Hepatocyte (in vitro differentiated cells): ENCODE measurements at regions not wholly inside any gene's neighbourhood (a gene's known extent, or its start where the extent isn't known, plus 50 kb on each side); places are given as distances from the start of the nearest gene placed in this dataset.
A peak's percentile ranks its signal among the peaks of the same experiment; 100 is the strongest.

Experiments
- DNase-seq: peaks from one replicate; pipeline ENCODE4 v3.0.0-alpha.2; 2016; ENCODE audit warnings: low spot score
- H2AFZ ChIP-seq: fragments of 200-600 bp; sonication (generic); 2 replicates; pipeline ENCODE4 v1.6.0; 2016; ENCODE audit warnings: antibody characterized with exemption, mild to moderate bottlenecking
- H3K27ac ChIP-seq: fragments of 200-600 bp; sonication (generic); 2 replicates; pipeline ENCODE4 v1.5.1; 2016; ENCODE audit warnings: mild to moderate bottlenecking
- H3K27me3 ChIP-seq: fragments of 200-600 bp; sonication (generic); 2 replicates; pipeline ENCODE4 v1.6.1; 2016
- H3K36me3 ChIP-seq: fragments of 200-600 bp; sonication (generic); replicated peaks from 2 replicates; pipeline ENCODE4 v1.5.1; 2016; ENCODE audit warnings: low read depth; ENCODE audit not compliant: insufficient read depth
- H3K4me1 ChIP-seq: fragments of 200-600 bp; sonication (generic); 2 replicates; pipeline ENCODE4 v1.5.1; 2016; ENCODE audit warnings: mild to moderate bottlenecking, moderate library complexity; ENCODE audit not compliant: insufficient read depth
- H3K4me2 ChIP-seq: fragments of 200-600 bp; sonication (generic); 2 replicates; pipeline ENCODE4 v1.6.0; 2016
- H3K4me3 ChIP-seq: fragments of 200-600 bp; sonication (generic); 2 replicates; pipeline ENCODE4 v1.5.1; 2016; ENCODE audit warnings: mild to moderate bottlenecking
- H3K79me2 ChIP-seq: fragments of 200-600 bp; sonication (generic); 2 replicates; pipeline ENCODE4 v1.6.0; 2017; ENCODE audit warnings: mild to moderate bottlenecking
- H3K9me2 ChIP-seq: fragments of 200-600 bp; sonication (generic); replicated peaks from 2 replicates; pipeline ENCODE4 v1.6.0; 2017; ENCODE audit warnings: mild to moderate bottlenecking; ENCODE audit not compliant: insufficient read depth
- H3K9me3 ChIP-seq: fragments of 200-600 bp; sonication (generic); 2 replicates; pipeline ENCODE4 v1.5.1; 2016; ENCODE audit warnings: low read depth, mild to moderate bottlenecking
- H4K20me1 ChIP-seq: fragments of 200-600 bp; sonication (generic); 2 replicates; pipeline ENCODE4 v1.6.0; 2016; ENCODE audit warnings: mild to moderate bottlenecking; ENCODE audit not compliant: insufficient read depth, poor library complexity, severe bottlenecking
- CTCF ChIP-seq: fragments of 200-600 bp; sonication (generic); IDR thresholded peaks from 2 replicates; pipeline ENCODE4 v1.5.1; 2016; ENCODE audit warnings: antibody characterized with exemption, mild to moderate bottlenecking; ENCODE audit not compliant: poor library complexity
- EZH2 ChIP-seq: fragments of 200-600 bp; sonication (generic); IDR thresholded peaks from 2 replicates; pipeline ENCODE4 v1.6.1; 2016; ENCODE audit warnings: antibody characterized with exemption, mild to moderate bottlenecking, borderline replicate concordance
- EZH2phosphoT487 ChIP-seq: fragments of 200-600 bp; sonication (generic); IDR thresholded peaks from one replicate; pipeline ENCODE4 v1.6.1; 2018; ENCODE audit warnings: antibody characterized with exemption, mild to moderate bottlenecking, low read depth, moderate library complexity; ENCODE audit not compliant: unreplicated experiment, severe bottlenecking
- WGBS: methylation state at CpG from one replicate; pipeline ENCODE4 v1.1.6; 2016; ENCODE audit warnings: low lambda C conversion rate; ENCODE audit errors: missing lambda C conversion rate; 5-methylcytosine and 5-hydroxymethylcytosine counted together

- Histone ChIP-seq H3K9me3 (no peaks in the 10 kb centered on the region), H3K79me2 (no peaks in the 10 kb centered on the region), H3K36me3 (no peaks in the 10 kb centered on the region), H4K20me1 (no peaks in the 10 kb centered on the region), H3K4me2 (no peak overlapping the region), H3K27ac (peak overlapping the region; percentile 44), H3K4me3 (no peak overlapping the region), H2AFZ (no peak overlapping the region), H3K27me3 (no peaks in the 10 kb centered on the region), H3K9me2 (no peaks in the 10 kb centered on the region), H3K4me1 (no peaks in the 10 kb centered on the region)
- DNase-seq = peak; percentile 9
- no peak for TF ChIP-seq EZH2phosphoT487
- TF ChIP-seq EZH2 = no peak
- no peak for TF ChIP-seq CTCF
These were observed 492.4 kb downstream of the RFPL4B start for GRCh38 chr6:112839525-112839961.

- no peak for DNase-seq
- H2AFZ ChIP-seq = no peak overlapping the region
These were observed 494.6 kb downstream of the RFPL4B start for GRCh38 chr6:112841553-112842329.

GRCh38 chr6:112842330-112842685 is 495.2 kb downstream of the RFPL4B start:
- Histone ChIP-seq H3K27me3 (no peaks in the 10 kb centered on the region), H3K4me1 (no peaks in the 10 kb centered on the region), H2AFZ (no peak overlapping the region), H3K9me3 (no peaks in the 10 kb centered on the region), H3K9me2 (no peaks in the 10 kb centered on the region), H4K20me1 (no peaks in the 10 kb centered on the region), H3K79me2 (no peaks in the 10 kb centered on the region), H3K4me3 (no peak overlapping the region), H3K36me3 (no peaks in the 10 kb centered on the region), H3K4me2 (no peak overlapping the region), H3K27ac (no peak overlapping the region)
- TF ChIP-seq EZH2 (no peak), EZH2phosphoT487 (no peak), CTCF (no peak)
- no peak for DNase-seq

More at GRCh38 chr6:112841553-112842329, 494.6 kb downstream of the RFPL4B start:
- Histone ChIP-seq H3K4me2 (no peak overlapping the region), H3K9me2 (no peaks in the 10 kb centered on the region), H3K36me3 (no peaks in the 10 kb centered on the region), H3K27ac (no peak overlapping the region), H3K9me3 (no peaks in the 10 kb centered on the region), H3K27me3 (no peaks in the 10 kb centered on the region), H3K4me1 (no peaks in the 10 kb centered on the region), H4K20me1 (no peaks in the 10 kb centered on the region), H3K79me2 (no peaks in the 10 kb centered on the region), H3K4me3 (no peak overlapping the region)
- TF ChIP-seq EZH2 (no peak), EZH2phosphoT487 (no peak), CTCF (no peak)
- whole genome bisulfite sequencing = 88% methylated on average over 4 of the region's 4 CpGs
